OCI-LY1 (cell line): ENCODE measurements at regions not wholly inside any gene's neighbourhood (a gene's known extent, or its start where the extent isn't known, plus 50 kb on each side); places are given as distances from the start of the nearest gene placed in this dataset.

ENCODE experiments used
- CTCF ChIP-seq: fragments of 200-600 bp; sonication (generic), shearing (Covaris generic); IDR thresholded peaks from 2 replicates; pipeline ENCODE4 v1.5.1; 2017; ENCODE audit warnings: mild to moderate bottlenecking, antibody characterized with exemption, low read length, moderate library complexity, mixed read lengths
- EZH2 ChIP-seq: fragments of 200-600 bp; sonication (generic), shearing (Covaris generic); IDR thresholded peaks from 2 replicates; pipeline ENCODE4 v1.8.0; 2017; ENCODE audit warnings: borderline replicate concordance, mixed run types, mild to moderate bottlenecking, antibody characterized with exemption, low read length, moderate library complexity, mixed read lengths

GRCh38 chr6:82686719-82687118 is 323.1 kb downstream of the TPBG start:
- TF ChIP-seq CTCF (no peak), EZH2 (no peak)
